ENCODE measurements at regions not wholly inside any gene's neighbourhood (a gene's known extent, or its start where the extent isn't known, plus 50 kb on each side); places are given as distances from the start of the nearest gene placed in this dataset.
"Not testable (repeated sequence)": the region's sequence is repeated elsewhere in the genome, so short reads cannot be mapped to it uniquely, and the experiment has no call there.

GRCh38 chr2:17460371-17461086 is 57.7 kb downstream of the RAD51AP2 start:
- DNase-seq (ENCODE audit: low read depth, low spot score) (no peak), ATAC-seq (no peak)
- Histone ChIP-seq H2AFZ (ENCODE audit: low read depth, low read length, poor library complexity, severe bottlenecking) (no peak overlapping the region), H3K27ac (ENCODE audit: low read depth, low read length) (no peak overlapping the region), H3K27me3 (ENCODE audit: insufficient read depth, low read length) (no peaks in the 10 kb centered on the region), H3K79me2 (ENCODE audit: insufficient read depth, low read length) (no peaks in the 10 kb centered on the region), H3K9ac (ENCODE audit: low read length) (no peak overlapping the region), H3K9me2 (ENCODE audit: insufficient read depth) (no peaks in the 10 kb centered on the region), H3K36me3 (ENCODE audit: control insufficient read depth in 1 of 2, insufficient read depth in 2 of 2, low read length in 2 of 2) (no peaks in the 10 kb centered on the region), H4K20me1 (ENCODE audit: insufficient read depth) (no peaks in the 10 kb centered on the region), H3K4me2 (ENCODE audit: low read length) (no peak overlapping the region), H3K4me3 (replicated peaks in 1 of 2; ENCODE audit: low read depth in 1 of 2, low read length in 2 of 2) (no peak overlapping the region), H3K4me1 (ENCODE audit: control insufficient read depth in 1 of 2, insufficient read depth in 2 of 2, low read length in 2 of 2) (no peaks in the 10 kb centered on the region), H3K9me3 (ENCODE audit: control insufficient read depth in 1 of 2, insufficient read depth in 1 of 2, low read depth in 1 of 2, low read length in 2 of 2) (no peaks in the 10 kb centered on the region)
- intact Hi-C loops (cut with micrococcal nuclease): no loop called here
- CTCF ChIA-PET: no interaction called here
- no peak for TF ChIP-seq EZH2 (IDR thresholded peaks at IDR 0.05)
- POLR2A ChIA-PET: no interaction called here
- no TSS peak for BruUV-seq (replicated peaks)
- RAD21 ChIA-PET (ENCODE audit: low non-redundant PET in 1 of 2, low total read pairs in 2 of 2, uncharacterized antibody in 2 of 2, unreplicated experiment in 2 of 2): no interaction called here

GRCh38 chr2:17455343-17455742 is 62.9 kb downstream of the RAD51AP2 start:
- Histone ChIP-seq H3K27me3 (ENCODE audit: insufficient read depth, low read length) (no peaks in the 10 kb centered on the region), H3K9me3 (ENCODE audit: control insufficient read depth in 1 of 2, insufficient read depth in 1 of 2, low read depth in 1 of 2, low read length in 2 of 2) (no peaks in the 10 kb centered on the region), H3K9me2 (ENCODE audit: insufficient read depth) (no peaks in the 10 kb centered on the region), H3K79me2 (ENCODE audit: insufficient read depth, low read length) (no peaks in the 10 kb centered on the region), H2AFZ (ENCODE audit: low read depth, low read length, poor library complexity, severe bottlenecking) (no peak overlapping the region), H3K9ac (ENCODE audit: low read length) (no peak overlapping the region), H3K4me1 (ENCODE audit: control insufficient read depth in 1 of 2, insufficient read depth in 2 of 2, low read length in 2 of 2) (no peaks in the 10 kb centered on the region), H3K4me3 (replicated peaks in 1 of 2; ENCODE audit: low read depth in 1 of 2, low read length in 2 of 2) (no peak overlapping the region), H3K36me3 (ENCODE audit: control insufficient read depth in 1 of 2, insufficient read depth in 2 of 2, low read length in 2 of 2) (no peaks in the 10 kb centered on the region), H3K27ac (ENCODE audit: low read depth, low read length) (no peak overlapping the region), H3K4me2 (ENCODE audit: low read length) (no peak overlapping the region), H4K20me1 (ENCODE audit: insufficient read depth) (no peaks in the 10 kb centered on the region)
- RAD21 ChIA-PET (ENCODE audit: low non-redundant PET in 1 of 2, low total read pairs in 2 of 2, uncharacterized antibody in 2 of 2, unreplicated experiment in 2 of 2): no interaction called here
- DNase-seq (ENCODE audit: low read depth, low spot score): no peak
- ATAC-seq: no peak
- POLR2A ChIA-PET: no interaction called here
- TF ChIP-seq POLR2AphosphoS5 (IDR thresholded peaks at IDR 0.05; ENCODE audit: low read depth, low read length) (no peak), EZH2 (IDR thresholded peaks at IDR 0.05) (no peak), ZBTB33 (IDR thresholded peaks at IDR 0.05; ENCODE audit: extremely low read depth, insufficient replicate concordance, low read length) (no peak)
- intact Hi-C loops (cut with micrococcal nuclease): no loop called here
- no TSS peak for BruUV-seq (replicated peaks)
- CTCF ChIA-PET: no interaction called here

GRCh38 chr2:17446191-17446590 is 72.0 kb downstream of the RAD51AP2 start:
- DNase-seq (ENCODE audit: low read depth, low spot score); H3K4me2 ChIP-seq (ENCODE audit: low read length); intact Hi-C loops (cut with micrococcal nuclease); BruUV-seq (replicated peaks); H3K27me3 ChIP-seq (ENCODE audit: insufficient read depth, low read length); ATAC-seq; H3K9me2 ChIP-seq (ENCODE audit: insufficient read depth); H2AFZ ChIP-seq (ENCODE audit: low read depth, low read length, poor library complexity, severe bottlenecking); H3K4me1 ChIP-seq (ENCODE audit: control insufficient read depth in 1 of 2, insufficient read depth in 2 of 2, low read length in 2 of 2); CTCF ChIA-PET; H3K9ac ChIP-seq (ENCODE audit: low read length); H3K36me3 ChIP-seq (ENCODE audit: control insufficient read depth in 1 of 2, insufficient read depth in 2 of 2, low read length in 2 of 2); H3K27ac ChIP-seq (ENCODE audit: low read depth, low read length); POLR2A ChIA-PET; H3K79me2 ChIP-seq (ENCODE audit: insufficient read depth, low read length); H3K4me3 ChIP-seq (replicated peaks in 1 of 2; ENCODE audit: low read depth in 1 of 2, low read length in 2 of 2); H4K20me1 ChIP-seq (ENCODE audit: insufficient read depth); H3K9me3 ChIP-seq (ENCODE audit: control insufficient read depth in 1 of 2, insufficient read depth in 1 of 2, low read depth in 1 of 2, low read length in 2 of 2); RAD21 ChIA-PET (ENCODE audit: low non-redundant PET in 1 of 2, low total read pairs in 2 of 2, uncharacterized antibody in 2 of 2, unreplicated experiment in 2 of 2): not testable (repeated sequence)

Data from HCT116 (cell line).